IMR-90 (cell line): ENCODE measurements at regions not wholly inside any gene's neighbourhood (a gene's known extent, or its start where the extent isn't known, plus 50 kb on each side); places are given as distances from the start of the nearest gene placed in this dataset.

Experiments
- ATAC-seq: fragments of 200-7000 bp; cut with Tn5 transposase; 2 replicates; pipeline ENCODE4 v1.9.1; 2020; ENCODE audit warnings: low read depth, mild to moderate bottlenecking, moderate library complexity
- BruUV-seq: library from RNA; stranded (reverse); fragments of 400-500 nt; replicated peaks from 2 replicates; lab custom pipeline; 2021; lab: Mats Ljungman, UMichigan
- CTCF ChIA-PET: fragments of 300-600 bp; formaldehyde crosslinking; extraction: SDS; loops from one replicate; lab custom pipeline; 2021; ENCODE audit warnings: antibody characterized with exemption; lab: Yijun Ruan, JAX
- POLR2A ChIA-PET: fragments of 300-600 bp; sonication (Branson Sonifier 250); formaldehyde crosslinking; loops from one replicate; lab custom pipeline; 2022; ENCODE audit warnings: antibody characterized with exemption; ENCODE audit not compliant: unreplicated experiment; lab: Charles Lee
- DNase-seq: peaks from one replicate; pipeline ENCODE4 v3.0.0; 2013
- H2AFZ ChIP-seq: replicated peaks from 2 replicates; pipeline ENCODE3; 2013; ENCODE audit warnings: low read length, mild to moderate bottlenecking; ENCODE audit not compliant: poor library complexity
- H2AK5ac ChIP-seq: 2 replicates; pipeline ENCODE4 v1.6.1; 2013; ENCODE audit warnings: low read depth, low read length, inconsistent platforms
- H2AK9ac ChIP-seq: replicated peaks from 2 replicates; pipeline ENCODE3; 2013; ENCODE audit warnings: mild to moderate bottlenecking, low read depth, low read length, moderate library complexity; ENCODE audit not compliant: poor library complexity
- H2BK120ac ChIP-seq: 2 replicates; pipeline ENCODE4 v1.6.1; 2013; ENCODE audit warnings: low read depth, low read length, inconsistent platforms
- H2BK15ac ChIP-seq: 3 replicates; pipeline ENCODE4 v1.6.1; 2013; ENCODE audit warnings: low read depth, low read length, inconsistent platforms
- H2BK20ac ChIP-seq: 2 replicates; pipeline ENCODE4 v1.6.1; 2013; ENCODE audit warnings: low read depth, mild to moderate bottlenecking, inconsistent platforms, low read length, moderate library complexity
- H2BK5ac ChIP-seq: 2 replicates; pipeline ENCODE4 v1.6.1; 2013; ENCODE audit warnings: mild to moderate bottlenecking, low read depth, low read length, inconsistent platforms; ENCODE audit not compliant: poor library complexity, severe bottlenecking
- H3K14ac ChIP-seq: replicated peaks from 2 replicates; pipeline ENCODE4 v1.6.1; 2013; ENCODE audit warnings: low read depth, low read length, inconsistent platforms
- H3K18ac ChIP-seq: 2 replicates; pipeline ENCODE4 v1.6.1; 2013; ENCODE audit warnings: low read depth, low read length, control low read depth
- H3K23ac ChIP-seq: 2 replicates; pipeline ENCODE4 v1.6.1; 2013; ENCODE audit warnings: low read depth, low read length, inconsistent platforms
- H3K27ac ChIP-seq: 2 replicates; pipeline ENCODE4 v1.5.1; 2013; ENCODE audit warnings: mild to moderate bottlenecking, control low read depth, low read length; ENCODE audit not compliant: insufficient read depth
- H3K27me3 ChIP-seq: 2 replicates; pipeline ENCODE4 v1.6.1; 2013; ENCODE audit warnings: low read length; ENCODE audit not compliant: control insufficient read depth, insufficient read depth
- H3K36me3 ChIP-seq: 2 replicates; pipeline ENCODE4 v1.6.1; 2013; ENCODE audit warnings: low read length, mixed read lengths; ENCODE audit not compliant: control insufficient read depth, insufficient read depth
- H3K4ac ChIP-seq: 2 replicates; pipeline ENCODE4 v1.6.1; 2013; ENCODE audit warnings: low read depth, low read length, inconsistent platforms
- H3K4me1 ChIP-seq: 2 replicates; pipeline ENCODE4 v1.6.1; 2013; ENCODE audit warnings: low read length, mixed read lengths; ENCODE audit not compliant: control insufficient read depth, insufficient read depth
- H3K4me2 ChIP-seq: 2 replicates; pipeline ENCODE4 v1.6.1; 2013; ENCODE audit warnings: low read depth, mild to moderate bottlenecking, control low read depth, low read length, moderate library complexity
- H3K4me3 ChIP-seq: 2 replicates; pipeline ENCODE4 v1.5.1; 2013; ENCODE audit warnings: low read depth, mild to moderate bottlenecking, control low read depth, low read length, moderate library complexity; ENCODE audit not compliant: insufficient read depth
- H3K56ac ChIP-seq: 2 replicates; pipeline ENCODE4 v1.6.1; 2013; ENCODE audit warnings: low read length, inconsistent platforms; ENCODE audit not compliant: insufficient read depth; ENCODE audit errors: extremely low read depth
- H3K79me1 ChIP-seq, 2 experiments: 2 replicates each; pipeline ENCODE4 v1.6.1; 2013; ENCODE audit warnings: low read length in 2 of 2, inconsistent platforms in 1 of 2, low read depth in 1 of 2
- H3K9ac ChIP-seq: 2 replicates; pipeline ENCODE4 v1.6.1; 2013; ENCODE audit warnings: low read depth, low read length, control low read depth
- H3K9me1 ChIP-seq: 2 replicates; pipeline ENCODE4 v1.6.1; 2013; ENCODE audit warnings: low read length, inconsistent platforms; ENCODE audit not compliant: insufficient read depth
- H3K9me3 ChIP-seq: 2 replicates; pipeline ENCODE4 v1.6.1; 2013; ENCODE audit warnings: low read length; ENCODE audit not compliant: control insufficient read depth, insufficient read depth
- H4K20me1 ChIP-seq: 2 replicates; pipeline ENCODE4 v1.6.1; 2013; ENCODE audit warnings: low read length, inconsistent platforms; ENCODE audit not compliant: insufficient read depth
- H4K5ac ChIP-seq: 2 replicates; pipeline ENCODE4 v1.6.1; 2013; ENCODE audit warnings: mild to moderate bottlenecking, low read depth, low read length, control low read depth
- H4K8ac ChIP-seq, 2 experiments: 2 replicates each; pipeline ENCODE4 v1.6.1; 2013; ENCODE audit warnings: low read depth in 2 of 2, low read length in 2 of 2, control low read depth in 1 of 2, inconsistent platforms in 1 of 2
- H4K91ac ChIP-seq: 2 replicates; pipeline ENCODE4 v1.6.1; 2013; ENCODE audit warnings: low read depth, low read length, inconsistent platforms; ENCODE audit not compliant: insufficient read depth
- CHD1 ChIP-seq: IDR thresholded peaks from 2 replicates; pipeline ENCODE4 v1.6.1; 2012; ENCODE audit warnings: low read depth, low read length, improper control_type of control experiment
- ELK1 ChIP-seq: fragments of 150-350 bp; IDR thresholded peaks from 2 replicates; pipeline ENCODE4 v1.6.1; 2016; ENCODE audit warnings: low read depth, mild to moderate bottlenecking, low read length, moderate library complexity, borderline replicate concordance
- WGBS, 2 experiments: methylation state at CpG; one replicate each; pipeline versions ENCODE4 v1.1.5 to v1.1.7; 2013; ENCODE audit warnings: missing lambda C conversion rate in 2 of 2; ENCODE audit not compliant: insufficient read length in 1 of 2; ENCODE audit errors: extremely low coverage in 2 of 2; 5-methylcytosine and 5-hydroxymethylcytosine counted together
- dilution Hi-C: fragments of 300-500 bp; cut with HindIII; formaldehyde crosslinking; loops from one replicate; pipeline ENCODE4 v1.14.3; 2018; ENCODE audit warnings: low sequenced_read_pairs; ENCODE audit not compliant: unreplicated experiment
- in situ Hi-C: fragments of 300-500 bp; cut with MboI; formaldehyde crosslinking; loops from 3 replicates; pipeline ENCODE4 v1.14.3; 2019; ENCODE audit warnings: low sequenced_read_pairs, inconsistent platforms, mixed read lengths
- intact Hi-C: fragments of 100-400 bp; cut with micrococcal nuclease; formaldehyde crosslinking; loops from 2 replicates; pipeline ENCODE4 v1.10.0; 2022

GRCh38 chr4:34271479-34272355 is 1972.6 kb downstream of the ARAP2 start:
- POLR2A ChIA-PET, result no interaction called here
- Histone ChIP-seq H4K91ac (no peak overlapping the region), H3K36me3 (no peaks in the 10 kb centered on the region), H2BK20ac (no peak overlapping the region), H4K5ac (no peak overlapping the region), H3K23ac (no peak overlapping the region), H2BK120ac (no peak overlapping the region), H2AK5ac (no peak overlapping the region), H3K9me3 (no peaks in the 10 kb centered on the region), H3K18ac (no peak overlapping the region), H3K9me1 (no peaks in the 10 kb centered on the region), H3K14ac (no peak overlapping the region), H3K4ac (no peak overlapping the region), H2AFZ (no peak overlapping the region), H4K20me1 (no peaks in the 10 kb centered on the region), H3K56ac (no peak overlapping the region), H3K4me3 (no peak overlapping the region), H3K27me3 (no peaks in the 10 kb centered on the region), H4K8ac (no peak overlapping the region), H2BK15ac (no peak overlapping the region), H3K4me2 (no peak overlapping the region), H3K4me1 (no peaks in the 10 kb centered on the region), H2BK5ac (no peak overlapping the region), H2AK9ac (no peak overlapping the region), H3K79me1 (no peaks in the 10 kb centered on the region), H3K9ac (no peak overlapping the region), H3K27ac (no peak overlapping the region)
- DNase-seq, result no peak
- in situ Hi-C loops (no loop called here), intact Hi-C loops (no loop called here), dilution Hi-C loops (no loop called here)
- TF ChIP-seq ELK1 (no peak), CHD1 (no peak)
- ATAC-seq, result no peak
- WGBS, 2 experiments, result no CpG with 5 or more reads among the region's 5 CpGs
- CTCF ChIA-PET, result interaction anchor here (0.6 kb wide), 1 partner anchor 15 kb away, joined by 3 read pairs; no protein-coding TSS in a partner anchor
- BruUV-seq, result no TSS peak
